ENCODE measurements at regions not wholly inside any gene's neighbourhood (a gene's known extent, or its start where the extent isn't known, plus 50 kb on each side); places are given as distances from the start of the nearest gene placed in this dataset.
"Not testable (repeated sequence)": the region's sequence is repeated elsewhere in the genome, so short reads cannot be mapped to it uniquely, and the experiment has no call there.

GRCh38 chr3:106347350-106347749, 478.5 kb upstream of the CBLB start:
- TF ChIP-seq CTCF (IDR thresholded peaks at IDR 0.05; ENCODE audit: extremely low read depth, missing control alignments), result no peak
- no peak for DNase-seq (ENCODE audit: low spot score)

- no peak for TF ChIP-seq CTCF (IDR thresholded peaks at IDR 0.05; ENCODE audit: extremely low read depth, missing control alignments)
- DNase-seq (ENCODE audit: low spot score), result no peak
These were observed 479.4 kb upstream of the CBLB start for GRCh38 chr3:106348139-106348690.

GRCh38 chr3:106349191-106349881, 480.5 kb upstream of the CBLB start:
- no peak for TF ChIP-seq CTCF (IDR thresholded peaks at IDR 0.05; ENCODE audit: extremely low read depth, missing control alignments)
- no peak for DNase-seq (ENCODE audit: low spot score)

GRCh38 chr3:106355873-106356272, 487.1 kb upstream of the CBLB start:
- TF ChIP-seq CTCF (IDR thresholded peaks at IDR 0.05; ENCODE audit: extremely low read depth, missing control alignments), result no peak
- DNase-seq (ENCODE audit: low spot score), result no peak

- no peak for TF ChIP-seq CTCF (IDR thresholded peaks at IDR 0.05; ENCODE audit: extremely low read depth, missing control alignments)
- DNase-seq (ENCODE audit: low spot score), result no peak
These were observed 490.9 kb upstream of the CBLB start for GRCh38 chr3:106359692-106360091.

GRCh38 chr3:106360901-106361300, 492.1 kb upstream of the CBLB start:
- DNase-seq (ENCODE audit: low spot score), result not testable (repeated sequence)

GRCh38 chr3:106364477-106364876, 495.7 kb upstream of the CBLB start:
- DNase-seq (ENCODE audit: low spot score), result no peak
- no peak for TF ChIP-seq CTCF (IDR thresholded peaks at IDR 0.05; ENCODE audit: extremely low read depth, missing control alignments)

Data from GM20000 (cell line).